HG03558 (cell line): ENCODE measurements at regions not wholly inside any gene's neighbourhood (a gene's known extent, or its start where the extent isn't known, plus 50 kb on each side); places are given as distances from the start of the nearest gene placed in this dataset.

ENCODE experiments used
- ATAC-seq: cut with Tn5 transposase; IDR thresholded peaks from one replicate; pipeline ENCODE4 v1.9.1; 2021; ENCODE audit warnings: moderate number of reproducible peaks; ENCODE audit not compliant: unreplicated experiment; ENCODE audit errors: extremely low read depth

DNA sequence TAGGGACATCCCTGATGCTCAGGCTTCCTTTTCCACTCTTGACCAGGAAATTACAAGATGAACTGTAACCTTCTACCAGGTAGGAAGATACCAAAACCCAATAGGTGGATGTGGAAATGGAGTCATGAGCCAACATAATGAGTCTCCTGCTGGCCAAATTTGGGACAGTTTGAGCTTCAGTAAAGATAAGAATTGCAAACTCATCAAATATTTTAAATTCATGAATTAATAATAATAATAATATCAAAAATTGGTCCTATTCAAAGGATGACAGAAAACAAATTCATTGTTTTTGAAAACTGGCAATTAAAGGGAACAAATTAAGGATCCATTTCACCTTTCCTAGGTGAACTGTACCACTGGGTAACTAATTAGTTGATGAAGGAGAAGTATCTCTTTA is 309.7 kb downstream of the NEK10 start:
- ATAC-seq: no peak
